ENCODE measurements at regions not wholly inside any gene's neighbourhood (a gene's known extent, or its start where the extent isn't known, plus 50 kb on each side); places are given as distances from the start of the nearest gene placed in this dataset.

DNA sequence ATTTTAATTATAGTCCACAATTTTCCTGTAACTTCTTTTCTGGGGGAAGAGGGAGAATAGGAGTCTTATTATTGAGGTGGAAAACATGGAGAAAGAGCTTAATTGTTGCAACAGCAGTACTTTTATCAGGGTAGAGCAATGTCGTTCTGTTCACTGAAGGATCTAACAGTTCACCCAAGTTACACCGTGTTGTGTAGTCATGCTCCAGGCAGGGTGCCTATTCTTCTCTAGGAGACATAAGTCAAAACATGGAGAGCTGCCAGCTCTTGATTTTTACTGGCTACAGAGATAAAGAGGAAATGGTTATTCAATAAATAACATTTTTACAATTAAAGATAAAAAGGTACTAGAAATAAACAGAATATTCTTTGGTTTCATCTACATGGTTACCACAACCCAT, 594.3 kb upstream of the NETO1 start:
- H3K36me3 ChIP-seq (ENCODE audit: insufficient read depth): peaks cover 1% of the 10 kb centered on the region
- no peak overlapping the region for H3K4me3 ChIP-seq (ENCODE audit: low read depth, low read length)
- no peak overlapping the region for H3K27ac ChIP-seq (ENCODE audit: low read depth)
- 8% methylated on average over 2 of the region's 2 CpGs for WGBS
- H3K4me1 ChIP-seq (ENCODE audit: insufficient read depth): no peaks in the 10 kb centered on the region
- DNase-seq (ENCODE audit: extremely low spot score): peak; percentile 26

DNA sequence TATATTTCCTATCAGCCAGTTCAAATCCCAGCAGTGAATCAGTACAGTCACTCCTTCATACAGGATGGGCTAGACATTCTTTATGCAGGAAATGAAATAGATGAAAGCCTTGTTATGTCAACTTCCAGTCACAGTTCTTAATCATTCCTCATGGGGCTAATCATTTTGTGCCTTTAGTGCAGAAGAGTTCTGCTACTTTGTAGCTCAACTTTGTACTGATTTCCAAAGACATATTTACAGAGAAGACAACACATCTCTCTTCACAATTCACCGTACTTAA, 593.9 kb upstream of the NETO1 start:
- WGBS: 41% methylated on average over 1 of the region's 1 CpG
- Histone ChIP-seq H3K4me1 (ENCODE audit: insufficient read depth) (no peaks in the 10 kb centered on the region), H3K4me3 (ENCODE audit: low read depth, low read length) (no peak overlapping the region), H3K27ac (ENCODE audit: low read depth) (no peak overlapping the region), H3K36me3 (ENCODE audit: insufficient read depth) (peaks cover 1% of the 10 kb centered on the region)
- DNase-seq (ENCODE audit: extremely low spot score): no peak

- H3K4me3 ChIP-seq (ENCODE audit: low read depth, low read length): no peak overlapping the region
- 47% methylated on average over 12 of the region's 12 CpGs for WGBS
- no peak for DNase-seq (ENCODE audit: extremely low spot score)
- H3K27ac ChIP-seq (ENCODE audit: low read depth): peak overlapping the region; percentile 23
- H3K4me1 ChIP-seq (ENCODE audit: insufficient read depth): no peaks in the 10 kb centered on the region
- H3K36me3 ChIP-seq (ENCODE audit: insufficient read depth): peaks cover 1% of the 10 kb centered on the region
Observed at GRCh38 chr18:73461038-73461779, 593.4 kb upstream of the NETO1 start.

GRCh38 chr18:73458186-73458964, 590.6 kb upstream of the NETO1 start:
- H3K36me3 ChIP-seq (ENCODE audit: insufficient read depth): peaks cover 1% of the 10 kb centered on the region
- no peak for DNase-seq (ENCODE audit: extremely low spot score)
- no peak overlapping the region for H3K4me3 ChIP-seq (ENCODE audit: low read depth, low read length)
- no peak overlapping the region for H3K27ac ChIP-seq (ENCODE audit: low read depth)
- H3K4me1 ChIP-seq (ENCODE audit: insufficient read depth): no peaks in the 10 kb centered on the region
- WGBS: 57% methylated on average over 6 of the region's 6 CpGs

DNA sequence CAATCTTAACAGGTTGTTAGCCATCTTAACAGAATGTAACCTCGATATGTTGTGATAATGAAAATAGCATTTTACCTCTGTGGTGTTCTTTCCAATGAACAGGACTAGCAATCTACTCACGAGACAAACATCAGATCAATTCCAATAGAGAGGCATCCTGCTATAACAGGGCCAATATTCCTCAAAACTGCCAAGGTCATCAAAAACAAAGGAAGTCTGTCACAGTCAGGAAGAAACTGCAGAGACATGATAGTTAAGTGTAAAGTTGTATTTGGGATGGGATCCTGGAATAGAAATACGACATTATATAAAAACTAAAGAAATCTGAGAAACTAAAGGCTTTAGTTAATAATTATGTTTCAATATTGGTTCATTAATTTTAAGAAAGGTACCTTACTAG, 588.9 kb upstream of the NETO1 start:
- no peak for DNase-seq (ENCODE audit: extremely low spot score)
- Histone ChIP-seq H3K4me3 (ENCODE audit: low read depth, low read length) (no peak overlapping the region), H3K27ac (ENCODE audit: low read depth) (no peak overlapping the region), H3K4me1 (ENCODE audit: insufficient read depth) (no peaks in the 10 kb centered on the region), H3K36me3 (ENCODE audit: insufficient read depth) (peaks cover 1% of the 10 kb centered on the region)
- 88% methylated on average over 3 of the region's 3 CpGs for WGBS

DNA sequence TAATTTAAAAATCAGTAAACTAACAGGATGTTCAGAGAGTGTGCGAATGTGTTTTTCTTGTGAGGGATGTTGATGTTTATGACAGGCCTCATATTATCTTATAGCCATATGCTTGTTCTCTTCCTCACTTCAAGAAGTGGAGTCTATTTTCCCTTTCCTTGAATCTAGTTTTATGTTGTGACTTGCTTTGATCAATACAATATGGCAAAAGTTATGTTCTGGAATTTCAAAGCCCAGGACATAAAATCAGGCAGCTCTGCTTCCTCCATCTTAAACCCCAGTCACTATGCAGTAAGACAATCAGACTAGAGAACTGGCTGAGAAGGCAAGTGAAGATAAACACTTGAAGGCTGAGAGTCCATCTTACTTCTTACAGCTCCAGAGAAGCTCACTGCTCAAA, 585.1 kb upstream of the NETO1 start:
- 87% methylated on average over 1 of the region's 1 CpG for WGBS
- no peak overlapping the region for H3K27ac ChIP-seq (ENCODE audit: low read depth)
- H3K36me3 ChIP-seq (ENCODE audit: insufficient read depth): no peaks in the 10 kb centered on the region
- DNase-seq (ENCODE audit: extremely low spot score): no peak
- no peak overlapping the region for H3K4me3 ChIP-seq (ENCODE audit: low read depth, low read length)
- no peaks in the 10 kb centered on the region for H3K4me1 ChIP-seq (ENCODE audit: insufficient read depth)

GRCh38 chr18:73446502-73446901, 578.7 kb upstream of the NETO1 start:
- DNase-seq (ENCODE audit: extremely low spot score): no peak
- WGBS: 83% methylated on average over 4 of the region's 4 CpGs

DNA sequence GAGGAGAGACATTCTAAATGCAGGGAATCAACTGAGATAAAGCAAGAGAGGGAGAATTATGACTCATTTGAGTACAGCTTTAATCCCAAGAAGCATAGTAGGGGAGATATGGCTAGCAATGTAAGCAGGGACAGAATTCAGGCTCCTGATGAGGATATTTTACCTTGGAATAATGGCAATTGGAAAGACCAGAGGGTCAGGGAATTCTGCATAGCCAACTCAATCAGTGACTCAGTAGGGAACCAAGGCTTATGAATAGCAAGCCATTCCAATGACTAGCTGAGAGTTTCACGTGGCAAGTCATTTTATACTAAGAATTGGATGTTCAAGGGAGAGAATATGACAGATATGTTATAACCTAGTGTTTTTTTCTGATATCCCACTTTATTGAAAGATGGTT, 563.8 kb upstream of the NETO1 start:
- Histone ChIP-seq H3K4me3 (ENCODE audit: low read depth, low read length) (no peak overlapping the region), H3K36me3 (ENCODE audit: insufficient read depth) (no peaks in the 10 kb centered on the region), H3K4me1 (ENCODE audit: insufficient read depth) (no peaks in the 10 kb centered on the region), H3K27ac (ENCODE audit: low read depth) (no peak overlapping the region)
- WGBS: 57% methylated on average over 1 of the region's 1 CpG
- no peak for DNase-seq (ENCODE audit: extremely low spot score)

More at GRCh38 chr18:73446502-73446901, 578.7 kb upstream of the NETO1 start:
- Histone ChIP-seq H3K4me1 (ENCODE audit: insufficient read depth) (no peaks in the 10 kb centered on the region), H3K27ac (ENCODE audit: low read depth) (no peak overlapping the region), H3K4me3 (ENCODE audit: low read depth, low read length) (no peak overlapping the region), H3K36me3 (ENCODE audit: insufficient read depth) (no peaks in the 10 kb centered on the region)

DNA sequence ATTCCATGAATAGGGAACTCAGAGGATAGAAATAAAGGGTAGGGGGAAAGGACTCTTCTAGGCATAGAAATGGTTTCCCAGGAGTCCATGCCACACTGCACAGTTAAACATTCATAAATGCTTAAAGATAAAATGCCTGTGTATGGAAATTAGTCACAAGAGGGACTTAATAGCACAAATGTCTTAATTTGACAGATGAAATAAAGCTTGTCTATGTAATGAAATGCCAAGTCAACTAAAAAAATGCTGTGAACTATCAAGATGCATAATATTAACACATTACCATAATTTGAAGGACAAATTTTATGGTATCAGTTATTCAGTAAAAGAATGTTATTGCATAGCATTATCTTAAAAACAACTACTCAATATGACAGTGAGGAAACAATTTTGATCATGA, 553.2 kb upstream of the NETO1 start:
- no peak overlapping the region for H3K27ac ChIP-seq (ENCODE audit: low read depth)
- no peak for DNase-seq (ENCODE audit: extremely low spot score)
- H3K4me1 ChIP-seq (ENCODE audit: insufficient read depth): no peaks in the 10 kb centered on the region
- H3K36me3 ChIP-seq (ENCODE audit: insufficient read depth): no peaks in the 10 kb centered on the region
- no peak overlapping the region for H3K4me3 ChIP-seq (ENCODE audit: low read depth, low read length)

GRCh38 chr18:73419531-73419930, 551.7 kb upstream of the NETO1 start:
- H3K36me3 ChIP-seq (ENCODE audit: insufficient read depth): no peaks in the 10 kb centered on the region
- H3K4me1 ChIP-seq (ENCODE audit: insufficient read depth): no peaks in the 10 kb centered on the region
- no peak overlapping the region for H3K4me3 ChIP-seq (ENCODE audit: low read depth, low read length)
- no peak for DNase-seq (ENCODE audit: extremely low spot score)
- 60% methylated on average over 4 of the region's 4 CpGs for WGBS
- no peak overlapping the region for H3K27ac ChIP-seq (ENCODE audit: low read depth)

GRCh38 chr18:73414598-73414997, 546.8 kb upstream of the NETO1 start:
- WGBS: 61% methylated on average over 4 of the region's 4 CpGs
- no peaks in the 10 kb centered on the region for H3K36me3 ChIP-seq (ENCODE audit: insufficient read depth)
- no peak overlapping the region for H3K4me3 ChIP-seq (ENCODE audit: low read depth, low read length)
- DNase-seq (ENCODE audit: extremely low spot score): no peak
- no peak overlapping the region for H3K27ac ChIP-seq (ENCODE audit: low read depth)
- no peaks in the 10 kb centered on the region for H3K4me1 ChIP-seq (ENCODE audit: insufficient read depth)

- Histone ChIP-seq H3K4me1 (ENCODE audit: insufficient read depth) (no peaks in the 10 kb centered on the region), H3K4me3 (ENCODE audit: low read depth, low read length) (no peak overlapping the region), H3K36me3 (ENCODE audit: insufficient read depth) (no peaks in the 10 kb centered on the region), H3K27ac (ENCODE audit: low read depth) (no peak overlapping the region)
- no peak for DNase-seq (ENCODE audit: extremely low spot score)
- 99% methylated on average over 1 of the region's 1 CpG for WGBS
Observed at GRCh38 chr18:73414069-73414468, 546.3 kb upstream of the NETO1 start.

DNA sequence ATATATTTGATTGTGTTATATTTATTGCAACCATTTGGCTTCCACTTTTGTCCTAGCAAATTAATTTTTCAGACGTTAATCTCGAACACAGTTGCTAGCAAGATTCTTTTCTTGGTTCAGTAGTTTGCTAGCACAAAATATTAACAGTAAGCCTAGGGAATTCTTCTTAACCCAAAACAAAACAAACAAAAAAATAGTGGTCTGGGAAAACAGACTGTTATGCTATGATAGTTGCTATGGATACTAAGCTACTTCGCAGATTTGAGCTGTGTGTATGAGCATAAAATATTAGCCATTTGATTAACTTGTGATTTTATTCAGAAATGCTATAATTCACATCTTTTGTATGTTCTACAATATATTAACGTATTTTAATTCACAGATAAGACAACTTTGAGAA, 541.5 kb upstream of the NETO1 start:
- Histone ChIP-seq H3K36me3 (ENCODE audit: insufficient read depth) (no peaks in the 10 kb centered on the region), H3K27ac (ENCODE audit: low read depth) (no peak overlapping the region), H3K4me3 (ENCODE audit: low read depth, low read length) (no peak overlapping the region), H3K4me1 (ENCODE audit: insufficient read depth) (no peaks in the 10 kb centered on the region)
- WGBS: 57% methylated on average over 4 of the region's 4 CpGs
- DNase-seq (ENCODE audit: extremely low spot score): no peak

DNA sequence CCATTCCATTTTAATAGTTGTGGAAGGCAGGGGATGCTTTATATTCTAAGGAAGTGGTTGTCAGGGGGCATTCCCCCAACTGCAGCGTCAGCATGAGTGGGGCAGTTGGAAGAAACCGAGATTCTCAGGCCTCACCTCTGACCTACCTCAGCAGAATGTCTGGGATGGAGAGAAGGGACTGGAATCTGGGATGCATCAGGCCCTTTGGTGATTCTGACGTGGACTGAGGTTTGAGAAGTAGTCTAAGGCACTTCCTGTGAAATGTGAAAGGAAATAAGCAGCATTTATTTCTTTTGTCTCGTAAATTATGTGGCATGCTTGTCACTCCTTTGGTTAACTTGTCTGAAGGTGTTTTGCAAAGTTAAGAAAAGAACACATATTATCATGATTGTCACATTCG, 540.7 kb upstream of the NETO1 start:
- 61% methylated on average over 5 of the region's 5 CpGs for WGBS
- Histone ChIP-seq H3K4me3 (ENCODE audit: low read depth, low read length) (no peak overlapping the region), H3K4me1 (ENCODE audit: insufficient read depth) (no peaks in the 10 kb centered on the region), H3K27ac (ENCODE audit: low read depth) (no peak overlapping the region), H3K36me3 (ENCODE audit: insufficient read depth) (no peaks in the 10 kb centered on the region)
- DNase-seq (ENCODE audit: extremely low spot score): no peak
